Spleen (tissue), 7 donors: ENCODE measurements at regions not wholly inside any gene's neighbourhood (a gene's known extent, or its start where the extent isn't known, plus 50 kb on each side); places are given as distances from the start of the nearest gene placed in this dataset.
"Not testable (repeated sequence)": the region's sequence is repeated elsewhere in the genome, so short reads cannot be mapped to it uniquely, and the experiment has no call there.

Experiments used
- POLR2A ChIP-seq, 3 donors: fragments of 450-650 bp; IDR thresholded peaks; one replicate each; pipeline ENCODE4 v1.5.1; 2017; ENCODE audit warnings: antibody characterized with exemption in 3 of 3, mild to moderate bottlenecking in 1 of 3
- TF ChIP-seq, protein P1 (sequence below), 11 experiments: fragments of 200-600 bp in 7 of 11; fragments of 450-650 bp in 4 of 11; sonication (generic) in 4 of 11; IDR thresholded peaks in 8 of 11; conservative IDR thresholded peaks in 3 of 11; 1 replicate in 7 of 11; 2 replicates in 4 of 11; pipeline versions ENCODE4 v1.4.0 to v1.8.0; 2016 to 2021; ENCODE audit warnings: antibody characterized with exemption in 11 of 11, inconsistent platforms in 4 of 11, mild to moderate bottlenecking in 1 of 11
- donor health status: DM: no; HTN: no; CAD: no; lungs with moderate emphysema.
- donor health status: DM: no; HTN: no; CAD: no.
- donor health status: DM: no; HTN: no; CAD: no.

DNA sequence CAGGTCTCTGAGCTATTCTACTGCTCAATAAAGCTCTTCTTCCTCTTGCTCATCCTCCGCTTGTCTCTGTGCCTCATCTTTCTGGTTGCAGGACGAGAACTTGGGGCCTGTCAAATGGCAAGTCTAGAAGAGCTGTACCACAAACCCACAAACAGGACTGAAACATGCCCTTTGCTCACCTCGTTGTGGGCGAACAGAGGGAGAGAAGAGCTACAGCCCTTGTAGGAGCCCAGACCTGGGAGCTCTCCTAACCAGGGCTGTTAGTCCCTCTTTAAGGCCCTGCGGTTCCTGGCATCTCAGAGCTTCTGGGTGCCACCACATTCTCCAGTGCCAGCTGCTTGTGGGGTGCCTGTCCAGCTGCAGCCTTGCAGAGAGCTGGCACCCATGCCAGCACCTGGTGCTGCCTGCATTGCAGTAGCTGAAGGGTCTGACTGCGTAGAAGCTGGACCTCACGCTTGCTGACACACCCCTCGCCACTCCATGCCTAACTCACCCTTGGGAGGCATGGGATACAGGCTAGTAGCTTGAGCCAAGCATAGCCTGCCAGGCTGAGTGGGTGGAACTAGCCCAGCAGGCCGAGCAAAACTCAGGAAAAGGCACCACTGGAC is 313.4 kb downstream of the ANKRD30B start:
- TF ChIP-seq POLR2A (IDR thresholded peaks at IDR 0.05): not testable (repeated sequence)
- TF ChIP-seq, protein P1, sequence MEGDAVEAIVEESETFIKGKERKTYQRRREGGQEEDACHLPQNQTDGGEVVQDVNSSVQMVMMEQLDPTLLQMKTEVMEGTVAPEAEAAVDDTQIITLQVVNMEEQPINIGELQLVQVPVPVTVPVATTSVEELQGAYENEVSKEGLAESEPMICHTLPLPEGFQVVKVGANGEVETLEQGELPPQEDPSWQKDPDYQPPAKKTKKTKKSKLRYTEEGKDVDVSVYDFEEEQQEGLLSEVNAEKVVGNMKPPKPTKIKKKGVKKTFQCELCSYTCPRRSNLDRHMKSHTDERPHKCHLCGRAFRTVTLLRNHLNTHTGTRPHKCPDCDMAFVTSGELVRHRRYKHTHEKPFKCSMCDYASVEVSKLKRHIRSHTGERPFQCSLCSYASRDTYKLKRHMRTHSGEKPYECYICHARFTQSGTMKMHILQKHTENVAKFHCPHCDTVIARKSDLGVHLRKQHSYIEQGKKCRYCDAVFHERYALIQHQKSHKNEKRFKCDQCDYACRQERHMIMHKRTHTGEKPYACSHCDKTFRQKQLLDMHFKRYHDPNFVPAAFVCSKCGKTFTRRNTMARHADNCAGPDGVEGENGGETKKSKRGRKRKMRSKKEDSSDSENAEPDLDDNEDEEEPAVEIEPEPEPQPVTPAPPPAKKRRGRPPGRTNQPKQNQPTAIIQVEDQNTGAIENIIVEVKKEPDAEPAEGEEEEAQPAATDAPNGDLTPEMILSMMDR (IDR thresholded peaks at IDR 0.05 in 8 of 11, conservative IDR thresholded peaks at IDR 0.05 in 3 of 11): not testable (repeated sequence)
